NCI-H2081 treated with DMSO at 0.1 percent for 48 hours (cell line): ENCODE measurements at regions not wholly inside any gene's neighbourhood (a gene's known extent, or its start where the extent isn't known, plus 50 kb on each side); places are given as distances from the start of the nearest gene placed in this dataset.
"Not testable (repeated sequence)": the region's sequence is repeated elsewhere in the genome, so short reads cannot be mapped to it uniquely, and the experiment has no call there.

Experiments used
- DNase-seq: peaks from one replicate; lab custom pipeline; 2025; lab: John Stamatoyannopoulos, UW

GRCh38 chr7:119879835-119880234 lies 393.1 kb upstream of the KCND2 start:
- DNase-seq, result no peak

- DNase-seq, result no peak
Measured at GRCh38 chr7:119886007-119886406, 387.0 kb upstream of the KCND2 start.

GRCh38 chr7:119886525-119886924 lies 386.4 kb upstream of the KCND2 start:
- DNase-seq, result not testable (repeated sequence)

- DNase-seq, result no peak
Measured at GRCh38 chr7:119888251-119888650, 384.7 kb upstream of the KCND2 start.

- DNase-seq, result no peak
Measured at GRCh38 chr7:119890631-119891030, 382.3 kb upstream of the KCND2 start.

GRCh38 chr7:119895320-119895719 lies 377.7 kb upstream of the KCND2 start:
- no peak for DNase-seq

- DNase-seq, result no peak
Measured at GRCh38 chr7:119896386-119896785, 376.6 kb upstream of the KCND2 start.

GRCh38 chr7:119900996-119901672 lies 371.8 kb upstream of the KCND2 start:
- no peak for DNase-seq

GRCh38 chr7:119903085-119903484 lies 369.9 kb upstream of the KCND2 start:
- DNase-seq, result no peak

GRCh38 chr7:119905495-119905894 lies 367.5 kb upstream of the KCND2 start:
- no peak for DNase-seq

GRCh38 chr7:119908948-119909347 lies 364.0 kb upstream of the KCND2 start:
- DNase-seq, result no peak

GRCh38 chr7:119914119-119914518 lies 358.9 kb upstream of the KCND2 start:
- not testable (repeated sequence) for DNase-seq

GRCh38 chr7:119916501-119916900 lies 356.5 kb upstream of the KCND2 start:
- DNase-seq, result no peak

GRCh38 chr7:119918185-119918584 lies 354.8 kb upstream of the KCND2 start:
- DNase-seq, result no peak

- DNase-seq, result no peak
Measured at GRCh38 chr7:119919986-119920385, 353.0 kb upstream of the KCND2 start.

GRCh38 chr7:119925581-119926289 lies 347.2 kb upstream of the KCND2 start:
- DNase-seq, result no peak

GRCh38 chr7:119929891-119930290 lies 343.1 kb upstream of the KCND2 start:
- DNase-seq, result no peak

GRCh38 chr7:119931230-119931824 lies 341.6 kb upstream of the KCND2 start:
- no peak for DNase-seq

GRCh38 chr7:119935418-119936025 lies 337.5 kb upstream of the KCND2 start:
- DNase-seq, result peak; percentile 20

- DNase-seq, result no peak
Measured at GRCh38 chr7:119936836-119937235, 336.1 kb upstream of the KCND2 start.

GRCh38 chr7:119937745-119938144 lies 335.2 kb upstream of the KCND2 start:
- no peak for DNase-seq

GRCh38 chr7:119943942-119944600 lies 328.9 kb upstream of the KCND2 start:
- DNase-seq, result no peak
